Trophoblast cell (in vitro differentiated cells and primary cell): ENCODE measurements at regions not wholly inside any gene's neighbourhood (a gene's known extent, or its start where the extent isn't known, plus 50 kb on each side); places are given as distances from the start of the nearest gene placed in this dataset.

ENCODE experiments used
- DNase-seq, 2 donors: peaks; one replicate each; pipeline ENCODE4 v3.0.0-alpha.2; 2016
- H2AFZ ChIP-seq: 2 replicates; pipeline ENCODE4 v1.6.1; 2013; ENCODE audit warnings: low read length, moderate library complexity, mild to moderate bottlenecking; ENCODE audit not compliant: insufficient read depth, poor library complexity
- H2AK5ac ChIP-seq: 2 replicates; pipeline ENCODE4 v1.6.1; 2013; ENCODE audit warnings: mild to moderate bottlenecking, low read length
- H2BK120ac ChIP-seq: 2 replicates; pipeline ENCODE4 v1.6.1; 2013; ENCODE audit warnings: low read length, mild to moderate bottlenecking, moderate library complexity; ENCODE audit not compliant: insufficient read depth, poor library complexity
- H2BK12ac ChIP-seq: 2 replicates; pipeline ENCODE4 v1.6.1; 2013; ENCODE audit warnings: mild to moderate bottlenecking, low read length, moderate library complexity
- H2BK5ac ChIP-seq: 2 replicates; pipeline ENCODE4 v1.6.1; 2013; ENCODE audit warnings: low read length, low read depth, moderate library complexity, mild to moderate bottlenecking; ENCODE audit not compliant: poor library complexity
- H3K14ac ChIP-seq: 2 replicates; pipeline ENCODE4 v1.6.1; 2013; ENCODE audit warnings: mild to moderate bottlenecking, low read length
- H3K18ac ChIP-seq: 2 replicates; pipeline ENCODE4 v1.6.1; 2013; ENCODE audit warnings: mild to moderate bottlenecking, low read length
- H3K23ac ChIP-seq: 2 replicates; pipeline ENCODE4 v1.6.1; 2013; ENCODE audit warnings: low read length
- H3K27ac ChIP-seq: 2 replicates; pipeline ENCODE4 v1.5.1; 2013; ENCODE audit warnings: low read depth, mild to moderate bottlenecking, inconsistent platforms, low read length, moderate library complexity
- H3K27me3 ChIP-seq: 2 replicates; pipeline ENCODE4 v1.6.1; 2013; ENCODE audit warnings: inconsistent platforms, mild to moderate bottlenecking, low read length, moderate library complexity; ENCODE audit not compliant: insufficient read depth
- H3K36me3 ChIP-seq, 2 experiments: 1 replicate in 1 of 2; 2 replicates in 1 of 2; pipeline ENCODE4 v1.6.1; 2013; ENCODE audit warnings: low read length in 2 of 2, mild to moderate bottlenecking in 2 of 2, moderate library complexity in 1 of 2; ENCODE audit not compliant: insufficient read depth in 2 of 2, control insufficient read depth in 1 of 2
- H3K4ac ChIP-seq: 2 replicates; pipeline ENCODE4 v1.6.1; 2013; ENCODE audit warnings: low read depth, mild to moderate bottlenecking, low read length, moderate library complexity
- H3K4me1 ChIP-seq, 2 experiments: 1 replicate in 1 of 2; 2 replicates in 1 of 2; pipeline ENCODE4 v1.6.1; 2013; ENCODE audit warnings: low read length in 2 of 2, mild to moderate bottlenecking in 2 of 2, moderate library complexity in 1 of 2; ENCODE audit not compliant: insufficient read depth in 2 of 2, control insufficient read depth in 1 of 2
- H3K4me2 ChIP-seq: 2 replicates; pipeline ENCODE4 v1.6.1; 2013; ENCODE audit warnings: inconsistent platforms, mild to moderate bottlenecking, low read length, moderate library complexity
- H3K4me3 ChIP-seq: 2 replicates; pipeline ENCODE4 v1.5.1; 2013; ENCODE audit warnings: mild to moderate bottlenecking, low read depth, low read length, inconsistent platforms
- H3K79me1 ChIP-seq: one replicate; pipeline ENCODE4 v1.6.1; 2013; ENCODE audit warnings: low read length
- H3K79me2 ChIP-seq: 2 replicates; pipeline ENCODE4 v1.6.1; 2013; ENCODE audit warnings: low read length, mild to moderate bottlenecking; ENCODE audit not compliant: control insufficient read depth, insufficient read depth, poor library complexity
- H3K9ac ChIP-seq: 2 replicates; pipeline ENCODE4 v1.6.1; 2013; ENCODE audit warnings: mild to moderate bottlenecking, low read length
- H3K9me3 ChIP-seq: 2 replicates; pipeline ENCODE4 v1.6.1; 2013; ENCODE audit warnings: low read depth, mild to moderate bottlenecking, control low read depth, inconsistent platforms, low read length; ENCODE audit not compliant: insufficient read depth
- H4K12ac ChIP-seq: 2 replicates; pipeline ENCODE4 v1.6.1; 2013; ENCODE audit warnings: low read depth, mild to moderate bottlenecking, low read length, moderate library complexity
- H4K8ac ChIP-seq: 2 replicates; pipeline ENCODE4 v1.6.1; 2013; ENCODE audit warnings: low read depth, mild to moderate bottlenecking, low read length, moderate library complexity
- H4K91ac ChIP-seq: one replicate; pipeline ENCODE4 v1.6.1; 2013; ENCODE audit warnings: low read depth, mild to moderate bottlenecking, low read length, moderate library complexity
- WGBS: extraction: QIAGEN DNeasy Blood & Tissue Kit; methylation state at CpG from one replicate; pipeline ENCODE4 v1.1.7; 2013; ENCODE audit warnings: missing lambda C conversion rate; ENCODE audit not compliant: insufficient read length, insufficient coverage; ENCODE audit errors: extremely low coverage; 5-methylcytosine and 5-hydroxymethylcytosine counted together

DNA sequence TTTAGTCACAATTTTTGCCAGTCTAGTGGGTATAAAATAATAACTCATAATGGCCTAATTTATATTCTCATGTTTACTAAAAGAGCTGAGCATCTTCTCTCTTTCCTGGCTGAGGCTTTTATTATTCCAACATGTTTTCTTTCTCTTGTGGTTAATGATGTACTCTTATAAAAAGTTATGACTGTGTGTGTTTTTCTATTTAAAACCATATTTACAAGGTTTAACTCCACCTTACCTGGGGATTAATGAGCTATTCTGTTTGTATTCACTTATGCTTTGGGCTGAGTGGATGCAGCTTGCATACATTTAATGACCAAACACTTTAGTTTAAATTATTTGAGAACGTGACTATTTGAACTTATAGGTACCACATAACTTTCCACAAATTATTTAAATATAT lies 1365.7 kb upstream of the SLC10A2 start:
- no peak overlapping the region for H2BK120ac ChIP-seq
- no peak overlapping the region for H3K18ac ChIP-seq
- no peak for DNase-seq
- H2AFZ ChIP-seq = no peak overlapping the region
- H4K8ac ChIP-seq = no peak overlapping the region
- H3K9me3 ChIP-seq = no peaks in the 10 kb centered on the region
- no peak overlapping the region for H3K4me2 ChIP-seq
- H3K4me1 ChIP-seq = no peaks in the 10 kb centered on the region
- no peaks in the 10 kb centered on the region for H3K79me1 ChIP-seq
- no peak overlapping the region for H4K12ac ChIP-seq
- H3K23ac ChIP-seq = no peak overlapping the region
- no peak overlapping the region for H3K4ac ChIP-seq
- H2AK5ac ChIP-seq = no peak overlapping the region
- no peaks in the 10 kb centered on the region for H3K27me3 ChIP-seq
- H3K79me2 ChIP-seq = no peaks in the 10 kb centered on the region
- H3K4me3 ChIP-seq = no peak overlapping the region
- H3K14ac ChIP-seq = no peak overlapping the region
- no peak overlapping the region for H2BK12ac ChIP-seq
- H3K27ac ChIP-seq = no peak overlapping the region
- WGBS = no CpG with 5 or more reads among the region's 1 CpG
- no peak overlapping the region for H2BK5ac ChIP-seq
- no peaks in the 10 kb centered on the region for H3K36me3 ChIP-seq
- H3K9ac ChIP-seq = no peak overlapping the region
- H4K91ac ChIP-seq = no peak overlapping the region

DNA sequence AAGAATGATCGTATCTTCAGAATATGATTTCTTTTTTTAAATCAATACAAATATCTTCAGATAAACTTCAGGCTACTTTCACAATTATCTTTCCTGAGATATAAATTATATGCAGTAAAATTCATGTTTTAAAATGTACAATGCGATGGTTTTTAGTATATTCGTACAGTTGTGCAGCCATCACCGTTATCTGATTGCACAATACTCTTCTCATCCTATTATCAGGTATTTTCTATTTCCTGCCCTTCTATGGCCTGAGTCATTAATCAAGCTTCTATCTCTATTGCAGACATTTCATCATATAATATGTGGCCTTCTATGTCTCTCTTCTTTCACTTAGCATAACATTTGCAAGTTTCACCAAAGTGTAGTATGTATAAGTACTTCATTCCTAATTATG lies 1360.2 kb upstream of the SLC10A2 start:
- no peaks in the 10 kb centered on the region for H3K27me3 ChIP-seq
- H3K4me3 ChIP-seq = no peak overlapping the region
- H3K14ac ChIP-seq = no peak overlapping the region
- H3K18ac ChIP-seq = no peak overlapping the region
- H4K12ac ChIP-seq = no peak overlapping the region
- no peak overlapping the region for H2BK120ac ChIP-seq
- H2AFZ ChIP-seq = no peak overlapping the region
- H4K8ac ChIP-seq = no peak overlapping the region
- no peaks in the 10 kb centered on the region for H3K79me2 ChIP-seq
- H2BK5ac ChIP-seq = no peak overlapping the region
- no peak overlapping the region for H3K9ac ChIP-seq
- no peak overlapping the region for H4K91ac ChIP-seq
- no CpG with 5 or more reads among the region's 4 CpGs for whole genome bisulfite sequencing
- no peak overlapping the region for H3K23ac ChIP-seq
- H2BK12ac ChIP-seq = no peak overlapping the region
- H3K4ac ChIP-seq = no peak overlapping the region
- H2AK5ac ChIP-seq = no peak overlapping the region
- H3K4me2 ChIP-seq = no peak overlapping the region
- no peak overlapping the region for H3K27ac ChIP-seq
- no peaks in the 10 kb centered on the region for H3K9me3 ChIP-seq
- no peak for DNase-seq
- H3K4me1 ChIP-seq = no peaks in the 10 kb centered on the region
- H3K36me3 ChIP-seq = no peaks in the 10 kb centered on the region
- no peaks in the 10 kb centered on the region for H3K79me1 ChIP-seq

DNA sequence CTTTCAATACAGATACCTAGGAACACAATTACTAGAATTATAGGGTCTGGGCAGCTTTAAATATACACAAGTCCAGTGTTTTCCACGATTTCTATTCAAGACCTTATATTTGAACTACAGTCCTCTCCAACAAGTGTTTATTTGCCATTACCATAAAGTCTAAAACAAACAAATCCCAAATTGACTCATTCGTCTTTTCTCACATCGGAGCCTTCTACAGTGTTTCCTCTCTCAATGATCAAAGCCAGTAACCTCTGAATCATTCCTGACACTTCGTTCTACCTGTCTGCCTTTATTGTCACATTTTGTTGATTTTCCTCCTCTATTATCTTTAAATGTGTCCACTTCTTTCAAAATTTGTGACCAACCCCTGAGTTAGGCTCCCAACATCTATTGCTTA lies 1356.5 kb upstream of the SLC10A2 start:
- Histone ChIP-seq H3K23ac (no peak overlapping the region), H3K36me3 (no peaks in the 10 kb centered on the region), H3K4me1 (no peaks in the 10 kb centered on the region), H3K27ac (no peak overlapping the region), H3K4ac (no peak overlapping the region), H4K12ac (no peak overlapping the region), H3K79me2 (no peaks in the 10 kb centered on the region), H3K9me3 (no peaks in the 10 kb centered on the region), H4K8ac (no peak overlapping the region), H3K9ac (no peak overlapping the region), H2BK12ac (no peak overlapping the region), H3K4me2 (no peak overlapping the region), H3K14ac (no peak overlapping the region), H3K27me3 (no peaks in the 10 kb centered on the region), H2AFZ (no peak overlapping the region), H2BK120ac (no peak overlapping the region), H2AK5ac (no peak overlapping the region), H3K18ac (no peak overlapping the region), H3K4me3 (no peak overlapping the region), H4K91ac (no peak overlapping the region), H3K79me1 (no peaks in the 10 kb centered on the region), H2BK5ac (no peak overlapping the region)
- no CpG with 5 or more reads among the region's 4 CpGs for WGBS
- no peak for DNase-seq

DNA sequence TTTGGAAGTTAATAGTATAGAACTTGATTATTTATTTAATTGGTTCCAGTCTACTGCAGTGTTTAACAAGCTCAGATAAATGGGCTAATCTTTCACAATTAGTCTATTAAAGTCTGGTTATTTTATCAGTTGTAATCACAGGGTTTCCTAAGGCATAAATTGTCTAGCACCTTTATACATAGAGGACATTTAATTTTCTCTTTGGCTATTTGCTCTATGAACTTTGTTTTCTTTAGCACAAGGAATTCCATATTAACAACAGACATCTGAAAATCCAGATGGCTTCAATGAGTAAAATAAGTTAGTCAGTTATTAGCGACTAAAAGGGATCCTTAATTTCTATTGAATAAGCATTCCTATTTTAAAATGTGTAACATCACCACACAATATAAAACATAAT lies 1350.8 kb upstream of the SLC10A2 start:
- Histone ChIP-seq H4K8ac (no peak overlapping the region), H4K12ac (no peak overlapping the region), H3K9ac (no peak overlapping the region), H3K4me3 (no peak overlapping the region), H3K18ac (no peak overlapping the region), H3K4me1 (no peaks in the 10 kb centered on the region), H2AFZ (no peak overlapping the region), H3K4ac (no peak overlapping the region), H3K27ac (no peak overlapping the region), H3K79me1 (no peaks in the 10 kb centered on the region), H3K9me3 (no peaks in the 10 kb centered on the region), H3K36me3 (no peaks in the 10 kb centered on the region), H2BK120ac (no peak overlapping the region), H2BK5ac (no peak overlapping the region), H3K27me3 (no peaks in the 10 kb centered on the region), H2AK5ac (no peak overlapping the region), H4K91ac (no peak overlapping the region), H3K14ac (no peak overlapping the region), H3K4me2 (no peak overlapping the region), H2BK12ac (no peak overlapping the region), H3K79me2 (no peaks in the 10 kb centered on the region), H3K23ac (no peak overlapping the region)
- DNase-seq = no peak
- no CpG with 5 or more reads among the region's 1 CpG for WGBS
